Liver (tissue), 8 donors: ENCODE measurements at regions not wholly inside any gene's neighbourhood (a gene's known extent, or its start where the extent isn't known, plus 50 kb on each side); places are given as distances from the start of the nearest gene placed in this dataset.

Experiments
- DNase-seq: peaks from one replicate; pipeline ENCODE4 v3.0.0-alpha.2; 2017; ENCODE audit warnings: low spot score
- H3K27ac ChIP-seq, 2 donors: one replicate each; pipeline ENCODE4 v1.7.0; 2013; ENCODE audit warnings: inconsistent platforms in 2 of 2, low read length in 2 of 2, control low read depth in 1 of 2, low read depth in 1 of 2, mild to moderate bottlenecking in 1 of 2
- H3K27me3 ChIP-seq, 4 donors: one replicate each; pipeline versions ENCODE4 v1.6.1 to v1.7.0; 2013; ENCODE audit warnings: low read length in 3 of 4, inconsistent platforms in 1 of 4, mild to moderate bottlenecking in 1 of 4, moderate library complexity in 1 of 4; ENCODE audit not compliant: control insufficient read depth in 4 of 4, insufficient read depth in 4 of 4
- H3K36me3 ChIP-seq, 4 donors: one replicate each; pipeline versions ENCODE4 v1.6.1 to v1.7.0; 2013; ENCODE audit warnings: low read length in 3 of 4, mild to moderate bottlenecking in 3 of 4, low read depth in 1 of 4, moderate library complexity in 1 of 4; ENCODE audit not compliant: control insufficient read depth in 4 of 4, insufficient read depth in 3 of 4
- H3K4me1 ChIP-seq, 4 donors: one replicate each; pipeline versions ENCODE4 v1.6.1 to v1.7.0; 2013; ENCODE audit warnings: low read length in 3 of 4, mild to moderate bottlenecking in 3 of 4, moderate library complexity in 1 of 4; ENCODE audit not compliant: control insufficient read depth in 4 of 4, insufficient read depth in 4 of 4
- H3K4me3 ChIP-seq, 3 donors: one replicate each; pipeline versions ENCODE4 v1.6.1 to v1.7.0; 2013; ENCODE audit warnings: low read length in 3 of 3, control low read depth in 1 of 3, low read depth in 1 of 3, mild to moderate bottlenecking in 1 of 3
- H3K9ac ChIP-seq, 2 donors: one replicate each; pipeline ENCODE4 v1.7.0; 2013; ENCODE audit warnings: low read length in 2 of 2, mild to moderate bottlenecking in 2 of 2, moderate library complexity in 2 of 2, control low read depth in 1 of 2, low read depth in 1 of 2
- H3K9me3 ChIP-seq, 4 donors: one replicate each; pipeline versions ENCODE4 v1.6.1 to v1.7.0; 2013; ENCODE audit warnings: low read length in 3 of 4; ENCODE audit not compliant: control insufficient read depth in 4 of 4
- CTCF ChIP-seq: fragments of 150-350 bp; IDR thresholded peaks from 2 replicates; pipeline ENCODE4 v1.5.1; 2017; ENCODE audit warnings: improper control_type of control experiment, low read depth, low read length; ENCODE audit not compliant: missing input control
- EGR1 ChIP-seq, 2 donors: IDR thresholded peaks; 2 replicates each; pipeline ENCODE4 v1.6.1; 2016 to 2018; ENCODE audit warnings: antibody characterized with exemption in 2 of 2, low read depth in 2 of 2
- FOXA1 ChIP-seq: IDR thresholded peaks from 2 replicates; pipeline ENCODE4 v1.6.1; 2016; ENCODE audit warnings: antibody characterized with exemption
- GABPA ChIP-seq, 2 donors: IDR thresholded peaks in 1 of 2; conservative IDR thresholded peaks in 1 of 2; 2 replicates each; pipeline ENCODE4 v1.6.1; 2016; ENCODE audit warnings: antibody characterized with exemption in 2 of 2, mild to moderate bottlenecking in 1 of 2, moderate library complexity in 1 of 2
- HNF4A ChIP-seq, 2 donors: conservative IDR thresholded peaks; 2 replicates each; pipeline ENCODE4 v1.6.1; 2016; ENCODE audit warnings: antibody characterized with exemption in 2 of 2, mild to moderate bottlenecking in 2 of 2
- HNF4G ChIP-seq: IDR thresholded peaks from 2 replicates; pipeline ENCODE4 v1.6.1; 2016; ENCODE audit warnings: antibody characterized with exemption
- JUND ChIP-seq, 2 donors: IDR thresholded peaks; 2 replicates each; pipeline ENCODE4 v1.6.1; 2016; ENCODE audit warnings: antibody characterized with exemption in 2 of 2
- MAX ChIP-seq: IDR thresholded peaks from 2 replicates; pipeline ENCODE4 v1.6.1; 2016; ENCODE audit warnings: antibody characterized with exemption
- NR2F2 ChIP-seq: IDR thresholded peaks from 2 replicates; pipeline ENCODE4 v1.6.1; 2016; ENCODE audit warnings: antibody characterized with exemption
- RAD21 ChIP-seq, 2 donors: IDR thresholded peaks; 2 replicates each; pipeline ENCODE4 v1.6.1; 2016; ENCODE audit warnings: antibody characterized with exemption in 2 of 2, mild to moderate bottlenecking in 2 of 2
- RXRA ChIP-seq, 2 donors: IDR thresholded peaks; 2 replicates each; pipeline ENCODE4 v1.6.1; 2017 to 2018; ENCODE audit warnings: antibody characterized with exemption in 2 of 2, mild to moderate bottlenecking in 1 of 2
- SP1 ChIP-seq: IDR thresholded peaks from 2 replicates; pipeline ENCODE4 v1.6.1; 2018; ENCODE audit warnings: antibody characterized with exemption, mild to moderate bottlenecking
- TAF1 ChIP-seq: conservative IDR thresholded peaks from 2 replicates; pipeline ENCODE4 v1.6.1; 2016; ENCODE audit warnings: antibody characterized with exemption, mild to moderate bottlenecking
- YY1 ChIP-seq: IDR thresholded peaks from 2 replicates; pipeline ENCODE4 v1.6.1; 2016; ENCODE audit warnings: antibody characterized with exemption, mild to moderate bottlenecking
- ZBTB33 ChIP-seq: IDR thresholded peaks from 2 replicates; pipeline ENCODE4 v1.6.1; 2016; ENCODE audit warnings: antibody characterized with exemption
- WGBS: extraction: QIAGEN DNeasy Blood & Tissue Kit; methylation state at CpG from one replicate; pipeline ENCODE4 v1.1.7; 2013; 5-methylcytosine and 5-hydroxymethylcytosine counted together
- donor health status: healthy.
- donor health status: healthy.
- donor health status: healthy.
- donor health status: healthy.
- donor health status: healthy.

GRCh38 chr2:237012577-237013267 lies 73.0 kb upstream of the COPS8 start:
- no peak overlapping the region for H3K27ac ChIP-seq
- 66% methylated on average over 16 of the region's 16 CpGs for WGBS
- no peak for TF ChIP-seq FOXA1
- no peak for TF ChIP-seq GABPA (IDR thresholded peaks at IDR 0.05 in 1 of 2, conservative IDR thresholded peaks at IDR 0.05 in 1 of 2)
- no peak for TF ChIP-seq EGR1 (IDR thresholded peaks at IDR 0.05; ENCODE audit: low read depth in 2 of 2)
- no peak for TF ChIP-seq JUND (IDR thresholded peaks at IDR 0.05)
- no peak for TF ChIP-seq HNF4G
- peak in 1 of 2 donors; percentile 16 for TF ChIP-seq RAD21 (IDR thresholded peaks at IDR 0.05)
- TF ChIP-seq YY1 = no peak
- no peak for TF ChIP-seq MAX
- TF ChIP-seq NR2F2 = no peak
- no peak for DNase-seq
- no peak overlapping the region for H3K4me3 ChIP-seq
- H3K9me3 ChIP-seq = no peaks in the 10 kb centered on the region
- no peaks in the 10 kb centered on the region for H3K36me3 ChIP-seq
- H3K4me1 ChIP-seq = no peaks in the 10 kb centered on the region
- no peaks in the 10 kb centered on the region for H3K27me3 ChIP-seq
- H3K9ac ChIP-seq = no peak overlapping the region

- no peak for DNase-seq
- H3K4me3 ChIP-seq = no peak overlapping the region
- no peak overlapping the region for H3K27ac ChIP-seq
- H3K27me3 ChIP-seq = no peaks in the 10 kb centered on the region
- H3K9ac ChIP-seq = no peak overlapping the region
- no peak for TF ChIP-seq TAF1
- no peak for TF ChIP-seq RAD21 (IDR thresholded peaks at IDR 0.05)
- no peak for TF ChIP-seq ZBTB33
- TF ChIP-seq RXRA (IDR thresholded peaks at IDR 0.05) = no peak
- no peak for TF ChIP-seq SP1
- TF ChIP-seq NR2F2 = no peak
- no peak for TF ChIP-seq CTCF
- no peak for TF ChIP-seq FOXA1
- no peak for TF ChIP-seq HNF4A (conservative IDR thresholded peaks at IDR 0.05)
- TF ChIP-seq MAX = no peak
- TF ChIP-seq YY1 = no peak
- TF ChIP-seq EGR1 (IDR thresholded peaks at IDR 0.05; ENCODE audit: low read depth in 2 of 2) = no peak
- no peaks in the 10 kb centered on the region for H3K9me3 ChIP-seq
- no peaks in the 10 kb centered on the region for H3K36me3 ChIP-seq
- H3K4me1 ChIP-seq = no peaks in the 10 kb centered on the region
- 88% methylated on average over 10 of the region's 10 CpGs for WGBS
Measured at GRCh38 chr2:237016121-237016915, 69.4 kb upstream of the COPS8 start.
